Astrocyte (in vitro differentiated cells and primary cell): ENCODE measurements at regions not wholly inside any gene's neighbourhood (a gene's known extent, or its start where the extent isn't known, plus 50 kb on each side); places are given as distances from the start of the nearest gene placed in this dataset.
A peak's percentile ranks its signal among the peaks of the same experiment; 100 is the strongest.
"Not testable (repeated sequence)": the region's sequence is repeated elsewhere in the genome, so short reads cannot be mapped to it uniquely, and the experiment has no call there.

Experiments
- DNase-seq: peaks from one replicate; pipeline ENCODE4 v3.0.0-alpha.2; 2010; ENCODE audit warnings: low read depth
- FAIRE-seq: peaks from 2 replicates; lab custom pipeline; 2011; peaks lifted over from hg19 to GRCh38; lab: Jason Lieb, UNC
- H2AFZ ChIP-seq: 2 replicates; pipeline ENCODE4 v1.6.0; 2012; ENCODE audit warnings: low read depth, low read length, inconsistent platforms
- H3K27ac ChIP-seq: 2 replicates; pipeline ENCODE4 v1.5.1; 2011; ENCODE audit warnings: low read depth, low read length, inconsistent platforms
- H3K27me3 ChIP-seq: 2 replicates; pipeline ENCODE4 v1.6.0; 2011; ENCODE audit warnings: low read length, inconsistent platforms; ENCODE audit not compliant: insufficient read depth
- H3K36me3 ChIP-seq: 2 replicates; pipeline ENCODE4 v1.5.1; 2011; ENCODE audit warnings: low read length, inconsistent platforms; ENCODE audit not compliant: insufficient read depth
- H3K4me1 ChIP-seq: 2 replicates; pipeline ENCODE4 v1.5.1; 2011; ENCODE audit warnings: low read length, inconsistent platforms; ENCODE audit not compliant: insufficient read depth
- H3K4me2 ChIP-seq: 2 replicates; pipeline ENCODE4 v1.6.0; 2012; ENCODE audit warnings: low read length, inconsistent platforms
- H3K4me3 ChIP-seq: 2 replicates; pipeline ENCODE4 v1.5.1; 2011; ENCODE audit warnings: low read depth, mild to moderate bottlenecking, low read length, inconsistent platforms; ENCODE audit not compliant: insufficient read depth
- H3K79me2 ChIP-seq: 2 replicates; pipeline ENCODE4 v1.6.0; 2012; ENCODE audit warnings: mild to moderate bottlenecking, low read length, inconsistent platforms; ENCODE audit not compliant: insufficient read depth
- H3K9ac ChIP-seq: 2 replicates; pipeline ENCODE4 v1.6.0; 2012; ENCODE audit warnings: mild to moderate bottlenecking, low read length, inconsistent platforms
- H3K9me3 ChIP-seq: 2 replicates; pipeline ENCODE4 v1.5.1; 2012; ENCODE audit warnings: low read depth, mild to moderate bottlenecking, low read length, inconsistent platforms; ENCODE audit not compliant: insufficient read depth
- H4K20me1 ChIP-seq: 2 replicates; pipeline ENCODE4 v1.6.0; 2012; ENCODE audit warnings: low read length, inconsistent platforms; ENCODE audit not compliant: insufficient read depth
- H3K27ac Mint-ChIP-seq: one replicate; pipeline ENCODE4 v1.8.0; 2021; ENCODE audit warnings: mild to moderate bottlenecking, mixed read lengths; ENCODE audit not compliant: unreplicated experiment
- H3K27me3 Mint-ChIP-seq: one replicate; pipeline ENCODE4 v1.8.0; 2021; ENCODE audit warnings: low read depth, mixed read lengths; ENCODE audit not compliant: unreplicated experiment
- H3K36me3 Mint-ChIP-seq: one replicate; pipeline ENCODE4 v1.8.0; 2021; ENCODE audit warnings: low read depth, mixed read lengths; ENCODE audit not compliant: unreplicated experiment
- H3K4me1 Mint-ChIP-seq: one replicate; pipeline ENCODE4 v1.8.0; 2021; ENCODE audit warnings: low read depth, mixed read lengths; ENCODE audit not compliant: unreplicated experiment
- H3K4me3 Mint-ChIP-seq: one replicate; pipeline ENCODE4 v1.8.0; 2021; ENCODE audit warnings: mild to moderate bottlenecking, moderate library complexity, mixed read lengths; ENCODE audit not compliant: unreplicated experiment
- H3K9me3 Mint-ChIP-seq: one replicate; pipeline ENCODE4 v1.8.0; 2021; ENCODE audit warnings: mild to moderate bottlenecking, mixed read lengths; ENCODE audit not compliant: unreplicated experiment
- CTCF ChIP-seq: IDR thresholded peaks from 2 replicates; pipeline ENCODE4 v1.5.1; 2011; ENCODE audit warnings: low read depth, mild to moderate bottlenecking, inconsistent platforms, low read length, moderate library complexity; ENCODE audit not compliant: insufficient read depth
- EZH2 ChIP-seq: IDR thresholded peaks from 2 replicates; pipeline ENCODE4 v1.6.1; 2012; ENCODE audit warnings: mild to moderate bottlenecking, low read length, inconsistent platforms; ENCODE audit not compliant: insufficient read depth

GRCh38 chr5:148884339-148885020 is 58.1 kb downstream of the ADRB2 start:
- no peak overlapping the region for H3K27ac Mint-ChIP-seq
- no peaks in the 10 kb centered on the region for H3K36me3 Mint-ChIP-seq
- H3K4me1 Mint-ChIP-seq, result no peaks in the 10 kb centered on the region
- H3K9me3 Mint-ChIP-seq, result no peaks in the 10 kb centered on the region
- H3K9me3 ChIP-seq, result no peaks in the 10 kb centered on the region
- H3K4me3 ChIP-seq, result no peak overlapping the region
- H4K20me1 ChIP-seq, result no peaks in the 10 kb centered on the region
- no peaks in the 10 kb centered on the region for H3K27me3 Mint-ChIP-seq
- no peak overlapping the region for H3K4me3 Mint-ChIP-seq
- H3K4me1 ChIP-seq, result no peaks in the 10 kb centered on the region
- no peaks in the 10 kb centered on the region for H3K79me2 ChIP-seq
- no peak for TF ChIP-seq CTCF
- TF ChIP-seq EZH2, result no peak
- no peaks in the 10 kb centered on the region for H3K27me3 ChIP-seq
- DNase-seq, result no peak
- peak; percentile 17 for FAIRE-seq
- no peak overlapping the region for H3K9ac ChIP-seq
- H3K27ac ChIP-seq, result no peak overlapping the region
- no peak overlapping the region for H2AFZ ChIP-seq
- no peak overlapping the region for H3K4me2 ChIP-seq
- no peaks in the 10 kb centered on the region for H3K36me3 ChIP-seq

GRCh38 chr5:148887123-148887881 is 60.9 kb downstream of the ADRB2 start:
- DNase-seq (no peak), FAIRE-seq (no peak)
- no peak overlapping the region for H3K9ac ChIP-seq
- no peak overlapping the region for H3K4me3 ChIP-seq
- H3K4me1 Mint-ChIP-seq, result no peaks in the 10 kb centered on the region
- no peaks in the 10 kb centered on the region for H3K27me3 Mint-ChIP-seq
- H3K27ac ChIP-seq, result no peak overlapping the region
- no peaks in the 10 kb centered on the region for H4K20me1 ChIP-seq
- H3K36me3 ChIP-seq, result no peaks in the 10 kb centered on the region
- H3K27ac Mint-ChIP-seq, result no peak overlapping the region
- H3K4me2 ChIP-seq, result no peak overlapping the region
- TF ChIP-seq EZH2, result no peak
- TF ChIP-seq CTCF, result no peak
- H3K4me1 ChIP-seq, result no peaks in the 10 kb centered on the region
- H3K27me3 ChIP-seq, result no peaks in the 10 kb centered on the region
- no peaks in the 10 kb centered on the region for H3K79me2 ChIP-seq
- no peaks in the 10 kb centered on the region for H3K36me3 Mint-ChIP-seq
- no peak overlapping the region for H2AFZ ChIP-seq
- H3K4me3 Mint-ChIP-seq, result no peak overlapping the region
- no peaks in the 10 kb centered on the region for H3K9me3 ChIP-seq
- H3K9me3 Mint-ChIP-seq, result peaks cover 5% of the 10 kb centered on the region

GRCh38 chr5:148889936-148890335 is 63.5 kb downstream of the ADRB2 start:
- FAIRE-seq, H3K36me3 Mint-ChIP-seq, H3K79me2 ChIP-seq, H2AFZ ChIP-seq, H4K20me1 ChIP-seq, H3K27ac ChIP-seq, H3K27ac Mint-ChIP-seq, H3K4me3 Mint-ChIP-seq, H3K27me3 Mint-ChIP-seq, H3K9ac ChIP-seq, H3K36me3 ChIP-seq, H3K4me1 ChIP-seq, H3K4me1 Mint-ChIP-seq, DNase-seq, H3K4me2 ChIP-seq, H3K4me3 ChIP-seq, H3K9me3 ChIP-seq, H3K27me3 ChIP-seq: not testable (repeated sequence)
- peaks cover 13% of the 10 kb centered on the region for H3K9me3 Mint-ChIP-seq

GRCh38 chr5:148895441-148895840 is 69.0 kb downstream of the ADRB2 start:
- H3K36me3 Mint-ChIP-seq, H3K4me1 Mint-ChIP-seq: not testable (repeated sequence)

More at GRCh38 chr5:148895441-148895840, 69.0 kb downstream of the ADRB2 start:
- not testable (repeated sequence) for H3K9me3 ChIP-seq, H3K4me3 Mint-ChIP-seq, H3K27ac Mint-ChIP-seq, H3K27ac ChIP-seq, H3K79me2 ChIP-seq, H3K4me1 ChIP-seq, FAIRE-seq, H3K27me3 Mint-ChIP-seq, H3K9ac ChIP-seq, H3K4me3 ChIP-seq, H2AFZ ChIP-seq, DNase-seq, H3K4me2 ChIP-seq, H3K9me3 Mint-ChIP-seq, H3K27me3 ChIP-seq, H3K36me3 ChIP-seq, H4K20me1 ChIP-seq
